Ishikawa (cell line): ENCODE measurements at regions not wholly inside any gene's neighbourhood (a gene's known extent, or its start where the extent isn't known, plus 50 kb on each side); places are given as distances from the start of the nearest gene placed in this dataset.

ENCODE experiments used
- EP300 ChIP-seq: IDR thresholded peaks from 2 replicates; pipeline ENCODE4 v1.6.1; 2012; ENCODE audit warnings: borderline replicate concordance
- RAD21 ChIP-seq: IDR thresholded peaks from 2 replicates; pipeline ENCODE4 v1.6.1; 2012; ENCODE audit warnings: low read depth
- REST ChIP-seq: IDR thresholded peaks from 2 replicates; pipeline ENCODE4 v1.6.1; 2012; ENCODE audit warnings: low read depth, mild to moderate bottlenecking
- TAF1 ChIP-seq: IDR thresholded peaks from 2 replicates; pipeline ENCODE4 v1.6.1; 2012; ENCODE audit warnings: low read depth, mild to moderate bottlenecking

GRCh38 chr13:73397496-73398305 lies 338.9 kb downstream of the KLF5 start:
- no peak for TF ChIP-seq RAD21
- TF ChIP-seq REST = no peak
- no peak for TF ChIP-seq TAF1
- no peak for TF ChIP-seq EP300
